ENCODE measurements at regions not wholly inside any gene's neighbourhood (a gene's known extent, or its start where the extent isn't known, plus 50 kb on each side); places are given as distances from the start of the nearest gene placed in this dataset.
A peak's percentile ranks its signal among the peaks of the same experiment; 100 is the strongest.

DNA sequence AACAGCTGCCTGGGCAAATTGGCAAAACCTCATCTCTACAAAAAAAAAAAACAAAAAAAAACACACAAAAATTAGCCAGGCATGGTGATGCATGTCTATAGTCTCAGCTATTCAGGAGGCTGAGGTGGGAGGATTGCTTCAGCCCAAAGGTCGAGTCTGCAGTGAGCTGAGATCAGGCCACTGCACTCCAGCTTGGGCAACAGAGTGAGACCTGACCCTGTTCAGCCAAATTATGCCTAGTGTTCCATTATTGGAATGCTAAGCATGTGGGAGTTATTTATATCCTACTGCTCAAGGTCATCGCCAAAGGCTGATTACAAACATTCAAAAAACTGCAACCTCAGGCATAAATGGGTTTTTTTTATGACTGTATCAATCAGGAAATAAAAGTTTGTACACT lies 1251.0 kb upstream of the PCDH9 start:
- DNase-seq (ENCODE audit: low spot score), result no peak

DNA sequence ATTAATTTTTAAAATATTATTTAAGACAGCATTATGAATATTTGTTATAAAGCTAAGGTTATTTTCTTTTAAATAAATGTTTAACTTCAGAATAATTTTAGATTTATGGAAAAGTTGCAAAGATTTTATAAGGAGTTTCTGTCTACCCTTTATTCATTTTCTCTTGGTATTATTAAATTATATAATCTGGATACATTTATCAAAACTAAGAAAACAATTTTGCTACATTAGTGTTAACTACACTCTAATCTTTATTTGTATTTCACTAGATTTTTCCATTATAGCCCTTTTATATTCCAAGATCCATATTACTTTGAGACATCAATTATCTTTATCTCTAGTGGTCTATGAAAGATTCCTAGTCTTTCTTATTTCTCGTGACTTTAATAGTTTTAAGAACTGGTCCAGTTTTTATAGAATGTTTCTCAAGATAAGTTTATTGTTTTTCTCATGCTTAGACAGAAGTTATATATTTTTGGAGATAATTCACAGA lies 1243.7 kb upstream of the PCDH9 start:
- DNase-seq (ENCODE audit: low spot score), result no peak

DNA sequence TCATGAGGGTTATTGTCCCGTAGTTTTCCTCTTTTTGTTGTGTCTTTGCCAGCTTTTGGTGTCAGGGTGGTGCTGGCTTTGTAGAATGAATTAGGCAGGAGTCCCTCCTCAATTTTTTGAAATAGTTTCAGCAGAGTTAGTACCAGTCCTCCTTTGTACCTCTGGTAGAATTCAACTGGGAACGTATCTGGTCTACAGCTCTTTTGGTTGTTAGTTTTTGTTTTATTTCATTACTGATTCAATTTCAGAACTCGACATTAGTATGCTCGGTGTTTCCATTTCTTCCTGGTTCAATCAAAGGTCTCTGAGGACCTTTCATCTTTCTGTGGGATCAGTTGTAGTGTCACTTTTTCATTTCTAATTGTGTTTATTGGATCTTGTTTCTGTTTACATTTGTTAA lies 1237.0 kb upstream of the PCDH9 start:
- no peak for DNase-seq (ENCODE audit: low spot score)

DNA sequence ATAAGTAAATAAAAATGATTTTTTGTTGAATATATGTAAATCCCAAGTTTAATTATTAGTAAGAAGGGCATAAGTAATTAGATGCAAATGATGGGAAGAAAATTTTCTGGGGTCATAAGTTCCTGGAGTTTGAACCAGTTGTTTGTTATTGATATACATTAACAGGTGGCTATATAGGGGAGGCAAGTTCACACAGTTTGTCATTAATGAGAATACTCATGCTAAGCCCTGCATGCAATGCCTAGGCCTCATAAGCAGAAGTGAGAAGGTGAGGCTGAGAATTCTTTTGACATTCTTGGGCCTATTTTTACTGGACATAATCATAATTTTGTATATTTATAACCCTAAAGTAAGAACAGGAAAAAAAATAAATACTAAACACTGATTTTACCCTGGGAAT lies 1210.7 kb upstream of the PCDH9 start:
- DNase-seq (ENCODE audit: low spot score), result no peak

DNA sequence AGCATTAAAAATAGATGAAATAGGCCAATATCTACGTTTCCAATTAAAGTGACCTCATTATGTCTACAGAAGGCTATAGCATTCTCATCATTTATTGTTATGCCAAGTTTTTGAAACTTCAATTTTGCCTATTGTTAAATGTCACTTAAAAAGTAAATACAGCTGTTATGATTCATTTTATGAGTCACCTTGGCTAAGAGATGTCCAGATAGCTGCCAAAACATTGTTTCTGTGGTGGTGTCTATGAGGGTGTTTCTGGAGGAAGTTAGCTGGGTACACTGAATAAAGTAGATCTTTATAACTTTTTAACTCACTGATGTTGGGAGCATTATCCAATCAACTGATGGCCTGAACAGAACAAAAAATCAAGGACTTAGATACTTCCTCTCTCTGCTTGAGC lies 1209.7 kb upstream of the PCDH9 start:
- DNase-seq (ENCODE audit: low spot score), result no peak

DNA sequence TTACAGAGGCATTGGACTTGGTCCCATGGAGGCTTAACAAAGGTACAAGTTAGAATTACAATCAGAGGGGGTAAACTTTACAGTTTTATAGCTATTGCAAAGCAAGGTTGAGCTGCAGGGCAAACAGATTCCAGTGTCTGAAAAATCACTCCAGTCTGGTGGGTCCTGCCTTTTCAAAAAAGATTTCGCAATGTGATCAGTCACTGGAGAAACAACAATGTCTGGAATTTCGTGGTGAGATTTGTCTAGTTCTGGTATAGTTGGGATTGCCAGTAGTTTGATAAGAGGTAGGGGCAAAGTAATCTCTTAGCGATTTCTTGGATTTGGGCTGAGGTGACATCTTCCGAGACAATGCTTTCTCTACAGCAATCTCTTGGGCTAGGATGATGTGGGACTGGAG lies 1198.2 kb upstream of the PCDH9 start:
- peak; percentile 5 for DNase-seq (ENCODE audit: low spot score)

DNA sequence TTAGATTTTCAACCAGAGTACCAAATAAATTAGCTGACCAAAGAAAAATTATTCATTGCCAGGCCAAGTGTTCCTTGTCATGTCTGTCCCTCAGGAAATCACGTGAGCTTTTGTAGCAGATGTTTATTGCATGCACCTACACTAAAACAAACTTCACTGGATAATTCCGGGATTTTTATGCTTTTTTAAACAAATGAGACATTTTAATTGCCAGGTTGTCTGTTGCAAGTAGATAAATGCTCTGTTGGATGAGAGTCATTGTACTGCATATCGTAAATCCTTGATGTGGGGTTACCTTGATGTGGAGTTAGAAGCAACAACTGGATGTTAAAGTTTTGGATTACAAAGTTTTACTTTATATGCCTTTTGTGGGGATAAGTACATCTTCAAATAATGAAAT lies 1187.7 kb upstream of the PCDH9 start:
- DNase-seq (ENCODE audit: low spot score), result peak; percentile 2

DNA sequence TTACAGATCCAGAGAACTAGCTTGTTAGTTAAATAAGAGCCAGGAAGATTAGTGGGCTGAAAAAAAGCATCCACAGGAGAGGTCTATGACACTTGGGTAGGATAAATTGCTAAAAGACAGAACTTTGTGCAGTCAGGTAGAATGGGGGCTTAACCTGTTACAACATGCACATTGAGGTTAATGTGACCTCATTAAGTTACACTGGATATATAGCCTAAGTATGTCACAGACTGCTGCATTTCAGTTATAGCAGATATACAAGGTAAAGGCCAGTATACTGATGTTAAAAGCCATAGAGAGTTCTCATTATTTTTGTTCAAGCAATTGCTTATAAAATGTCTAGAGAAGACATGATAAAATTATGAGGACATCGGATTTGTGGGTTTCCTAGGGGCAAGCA lies 1179.9 kb upstream of the PCDH9 start:
- no peak for DNase-seq (ENCODE audit: low spot score)

DNA sequence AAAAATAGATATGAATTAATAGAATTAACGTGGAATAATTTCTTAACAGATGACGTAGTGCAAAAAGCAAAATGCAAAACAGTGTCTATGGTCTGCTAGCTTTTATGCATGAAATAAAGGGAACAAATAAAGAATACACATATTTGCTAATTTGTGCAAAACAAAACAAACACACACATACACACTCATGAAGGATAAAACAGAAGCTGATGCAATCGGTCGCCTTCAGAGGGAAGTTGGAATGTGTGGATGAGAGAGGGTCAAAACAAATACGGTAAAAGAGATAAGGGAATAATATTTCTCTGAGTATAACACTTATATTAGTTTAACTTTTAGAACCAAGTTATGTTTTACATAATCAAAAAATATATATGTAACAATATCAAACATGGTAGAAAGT lies 1160.9 kb upstream of the PCDH9 start:
- DNase-seq (ENCODE audit: low spot score), result no peak

DNA sequence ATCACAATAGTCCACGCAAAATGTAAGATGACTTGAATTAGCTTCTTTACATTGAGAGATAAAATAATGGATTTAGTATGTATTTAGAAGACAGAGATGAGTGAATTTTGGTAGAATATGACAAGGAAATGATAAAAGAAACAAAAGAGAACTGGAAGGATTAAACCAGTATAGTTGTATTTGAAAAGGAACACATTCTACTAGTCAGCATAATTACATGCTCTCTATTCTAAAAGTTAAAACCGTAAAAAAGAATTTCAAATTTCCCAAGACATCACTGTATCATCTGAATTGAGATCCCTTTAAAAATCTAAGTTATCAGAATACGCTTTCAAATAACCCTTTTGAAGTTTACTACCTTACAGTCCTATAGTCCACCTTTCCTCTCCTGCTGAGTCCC lies 1156.7 kb upstream of the PCDH9 start:
- no peak for DNase-seq (ENCODE audit: low spot score)

DNA sequence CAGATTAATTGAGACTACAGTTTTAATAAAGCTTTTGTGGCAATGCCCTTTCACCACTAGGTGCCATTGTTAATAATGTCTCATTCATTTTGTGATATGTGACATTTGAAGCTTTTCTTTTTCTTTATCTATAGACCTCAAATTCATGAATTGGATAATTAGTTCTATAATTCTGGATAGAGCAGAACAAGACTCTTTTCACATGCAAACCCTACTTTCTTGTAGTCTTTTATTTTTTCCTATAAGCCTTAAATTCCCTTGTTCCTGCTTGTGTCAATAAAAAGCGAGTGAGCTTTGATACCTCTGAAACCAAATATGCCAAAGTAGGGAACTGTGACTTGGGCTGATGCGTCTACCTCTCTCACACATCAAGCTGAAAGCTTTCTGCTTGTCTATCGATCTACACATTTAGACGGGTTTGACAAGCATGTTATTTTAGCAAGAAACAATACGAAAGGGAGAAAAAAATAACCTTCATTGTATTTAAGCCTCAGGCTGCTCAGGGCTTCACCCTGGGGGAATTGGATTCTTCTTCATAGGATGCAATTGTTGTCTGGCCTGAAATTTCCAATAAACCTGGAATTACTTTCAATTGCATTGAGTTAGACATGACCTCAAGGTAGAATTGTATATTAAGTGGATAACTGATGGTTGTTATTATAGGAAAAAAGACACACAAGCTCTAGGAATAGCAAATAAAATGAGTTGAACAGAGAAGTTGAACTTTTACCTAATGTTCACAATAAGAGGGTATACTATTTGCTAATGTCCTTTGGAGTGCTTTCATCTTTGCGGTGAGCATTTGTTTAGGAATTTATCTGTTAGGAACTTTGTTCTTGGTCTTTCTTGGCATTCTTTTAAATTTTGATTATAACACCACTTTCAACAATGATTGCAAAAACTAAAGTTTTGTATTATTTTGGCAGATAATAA lies 1150.2 kb upstream of the PCDH9 start:
- no peak for DNase-seq (ENCODE audit: low spot score)

DNA sequence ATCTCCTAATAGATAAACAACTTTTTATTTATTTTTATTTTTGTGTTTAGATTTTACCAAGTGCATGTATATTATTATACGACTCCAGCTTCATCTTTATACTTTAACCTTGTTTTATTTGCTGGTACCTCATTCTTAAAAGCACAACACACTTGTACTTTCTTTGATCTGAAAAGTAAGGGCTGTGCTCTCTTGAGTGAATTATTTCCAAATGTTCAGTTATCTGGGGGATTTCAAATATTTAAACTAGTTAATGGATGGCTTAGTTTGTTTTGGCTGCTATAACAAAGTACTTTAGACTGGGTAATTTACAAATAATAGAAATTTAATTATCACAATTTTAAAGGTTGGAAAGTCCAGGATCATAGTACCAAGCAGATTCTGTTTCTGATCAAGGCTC lies 1148.2 kb upstream of the PCDH9 start:
- DNase-seq (ENCODE audit: low spot score), result no peak

DNA sequence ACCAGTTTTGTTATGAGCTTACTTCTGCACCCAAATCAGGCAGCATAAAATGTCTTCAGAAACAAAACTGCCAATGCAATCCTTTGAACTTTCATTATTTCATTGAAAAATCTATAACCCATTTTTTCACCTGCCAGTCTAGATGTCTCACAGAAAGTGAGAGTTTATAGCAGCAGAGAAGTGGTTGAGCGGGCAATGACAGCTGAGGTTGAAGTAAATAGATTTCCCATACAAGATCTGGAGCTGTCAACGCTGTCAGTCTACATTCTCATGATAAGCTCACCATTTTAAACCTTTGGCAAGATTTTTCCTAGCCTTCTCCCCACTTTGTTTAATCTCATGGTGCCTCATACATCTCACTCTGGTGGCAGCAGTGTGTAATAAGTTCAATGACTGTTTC lies 1144.9 kb upstream of the PCDH9 start:
- DNase-seq (ENCODE audit: low spot score), result no peak

DNA sequence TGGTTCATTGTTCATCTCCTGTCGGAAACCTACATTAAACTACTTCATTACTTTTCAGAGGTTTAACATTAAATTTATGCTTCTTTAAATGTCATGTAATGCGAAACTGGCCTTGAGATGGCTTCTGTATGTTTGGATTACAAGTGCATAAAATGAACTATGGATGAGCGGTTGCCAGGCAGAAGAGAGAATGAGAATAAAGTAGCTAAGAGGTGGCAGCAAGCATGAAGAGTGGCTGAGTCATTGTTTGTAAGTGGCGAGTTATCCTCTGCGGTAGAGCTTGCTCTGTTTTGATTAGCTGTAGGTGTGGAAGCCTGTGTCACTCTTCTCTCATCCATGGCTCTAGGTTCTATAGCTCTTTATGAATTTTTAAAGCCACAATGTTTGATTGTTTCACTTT lies 1139.6 kb upstream of the PCDH9 start:
- DNase-seq (ENCODE audit: low spot score), result peak; percentile 8

DNA sequence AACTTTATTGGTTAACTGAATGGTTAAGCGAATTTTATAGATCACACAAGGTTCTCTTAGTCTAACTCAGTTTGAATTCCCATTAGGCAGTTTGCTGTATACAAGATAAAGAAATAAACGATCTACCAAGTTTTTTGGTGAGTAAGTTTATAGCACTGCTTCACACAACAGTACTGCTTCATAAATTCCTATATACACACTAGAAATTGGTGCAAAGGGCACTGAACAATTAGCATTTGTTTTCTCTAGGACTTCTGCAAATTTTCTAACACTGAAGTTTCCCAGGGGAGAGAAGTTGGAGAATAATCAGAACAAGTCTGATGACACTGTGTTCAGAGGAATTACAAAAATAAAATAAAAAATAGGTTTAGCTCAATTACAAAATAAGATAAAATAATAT lies 1138.8 kb upstream of the PCDH9 start:
- DNase-seq (ENCODE audit: low spot score), result no peak

DNA sequence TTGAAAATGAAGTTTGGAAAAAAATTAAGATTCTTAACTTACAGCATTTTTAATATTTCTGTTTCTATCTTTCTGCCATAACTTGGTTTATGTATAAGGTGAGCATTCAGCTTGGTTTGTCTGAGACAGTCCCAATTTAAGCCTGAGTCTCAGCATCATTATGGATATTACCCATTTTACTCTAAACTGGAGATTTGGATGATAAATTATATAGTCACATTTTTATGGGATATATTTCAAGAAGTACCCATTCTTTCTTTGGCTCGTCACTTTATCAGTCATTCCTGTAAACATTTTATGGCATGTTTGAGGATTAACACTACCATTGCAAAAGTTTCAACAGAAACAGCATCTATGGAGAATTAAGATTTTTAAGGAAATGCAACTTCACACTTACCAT lies 1129.0 kb upstream of the PCDH9 start:
- DNase-seq (ENCODE audit: low spot score), result no peak

DNA sequence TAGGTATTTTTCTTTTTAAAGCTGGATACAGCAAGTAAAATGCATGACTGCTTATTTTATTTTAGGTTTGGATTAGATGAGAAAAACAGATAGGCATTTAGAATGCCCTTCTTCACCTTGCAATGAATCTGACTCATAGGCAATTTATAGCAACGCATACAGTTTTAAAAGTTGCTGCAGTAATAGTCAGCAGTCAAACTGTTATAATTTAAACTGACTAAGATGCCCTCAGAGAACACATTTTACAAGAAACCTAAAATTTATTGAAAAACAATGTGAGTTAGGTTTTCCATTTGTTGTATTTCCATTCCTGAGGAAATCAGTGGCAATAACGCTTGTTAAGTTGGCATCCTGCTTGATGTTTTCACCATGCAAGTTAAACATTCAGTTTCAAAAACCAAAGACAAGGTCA lies 1128.2 kb upstream of the PCDH9 start:
- no peak for DNase-seq (ENCODE audit: low spot score)

DNA sequence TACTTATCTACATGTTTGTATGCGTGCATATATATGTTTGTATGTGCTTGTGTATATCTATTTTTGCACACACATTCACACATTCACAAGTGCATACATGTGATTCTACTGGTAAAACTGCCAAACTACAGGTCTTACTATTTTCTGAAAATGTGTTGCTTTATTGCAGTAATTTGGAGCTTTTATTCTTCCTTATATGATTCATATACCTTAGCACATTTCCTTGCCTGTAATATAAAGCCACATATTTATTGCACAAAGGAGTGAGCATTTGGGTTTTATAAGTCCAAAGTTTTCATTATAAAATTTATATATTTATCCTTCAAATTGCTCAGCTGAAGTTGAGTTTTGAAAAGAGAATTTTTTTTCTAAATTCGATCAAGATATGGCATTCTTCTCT lies 1120.4 kb upstream of the PCDH9 start:
- DNase-seq (ENCODE audit: low spot score), result no peak

DNA sequence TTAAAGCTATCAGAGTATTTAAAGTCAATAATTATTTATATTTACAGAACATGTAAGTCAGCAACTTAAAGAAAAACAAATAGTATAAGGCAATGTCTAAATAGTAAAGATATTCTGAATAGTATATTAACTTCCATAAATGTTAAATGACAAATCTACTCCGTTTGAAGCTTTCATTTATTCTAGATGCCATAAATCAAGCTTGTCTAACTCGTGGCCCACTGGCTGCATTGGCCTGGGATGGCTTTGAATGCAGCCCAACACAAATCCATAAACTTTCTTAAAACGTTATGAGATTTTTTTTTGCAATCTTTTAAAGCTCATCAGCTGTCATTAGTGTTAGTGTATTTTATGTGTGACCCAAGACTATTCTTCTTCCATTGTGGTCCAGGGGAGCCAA lies 1117.1 kb upstream of the PCDH9 start:
- DNase-seq (ENCODE audit: low spot score), result no peak

DNA sequence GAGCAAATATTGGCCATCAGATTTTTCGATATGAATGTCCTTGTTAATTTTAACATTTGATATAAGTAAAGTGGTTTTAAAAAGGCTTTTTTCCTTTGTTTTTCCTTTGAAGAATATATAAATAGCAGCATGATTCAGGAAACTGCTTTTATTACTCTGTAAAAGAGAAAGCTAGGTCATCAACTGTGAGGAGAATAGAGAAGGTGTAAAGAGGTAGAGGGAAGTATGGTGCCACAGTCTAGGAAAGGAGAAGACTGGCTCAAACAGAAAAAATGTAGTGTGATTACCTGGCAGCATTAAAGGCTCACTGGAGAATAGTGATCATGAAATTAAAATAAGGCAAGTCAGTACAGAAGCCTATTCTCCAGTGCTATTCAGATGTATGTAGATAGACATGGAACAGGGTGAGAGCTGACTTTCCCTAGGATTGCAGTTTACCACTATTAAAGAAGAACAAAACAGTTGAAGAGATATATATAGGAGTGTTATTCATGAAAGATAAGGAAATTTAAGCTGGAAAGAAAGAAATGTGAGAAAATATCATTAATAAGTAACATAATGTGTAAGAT lies 1115.9 kb upstream of the PCDH9 start:
- no peak for DNase-seq (ENCODE audit: low spot score)

DNA sequence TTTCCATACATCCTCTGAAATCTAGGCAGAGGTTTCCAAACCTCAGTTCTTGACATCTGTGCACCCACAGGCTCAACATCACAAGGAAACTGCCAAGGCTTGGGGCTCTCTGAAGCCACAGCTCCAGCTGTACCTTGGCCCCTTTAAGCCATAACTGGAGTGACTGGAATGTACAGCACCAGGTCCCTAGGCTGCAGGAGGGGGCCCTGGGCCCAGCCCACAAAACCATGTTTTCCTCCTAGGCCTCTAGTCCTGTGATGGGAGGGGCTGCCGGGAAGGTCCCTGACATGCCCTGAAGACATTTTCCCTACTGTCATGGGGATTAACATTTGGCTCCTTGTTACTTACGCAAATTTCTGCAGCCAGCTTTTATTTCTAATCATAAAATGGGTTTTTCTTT lies 1093.0 kb upstream of the PCDH9 start:
- DNase-seq (ENCODE audit: low spot score), result no peak

DNA sequence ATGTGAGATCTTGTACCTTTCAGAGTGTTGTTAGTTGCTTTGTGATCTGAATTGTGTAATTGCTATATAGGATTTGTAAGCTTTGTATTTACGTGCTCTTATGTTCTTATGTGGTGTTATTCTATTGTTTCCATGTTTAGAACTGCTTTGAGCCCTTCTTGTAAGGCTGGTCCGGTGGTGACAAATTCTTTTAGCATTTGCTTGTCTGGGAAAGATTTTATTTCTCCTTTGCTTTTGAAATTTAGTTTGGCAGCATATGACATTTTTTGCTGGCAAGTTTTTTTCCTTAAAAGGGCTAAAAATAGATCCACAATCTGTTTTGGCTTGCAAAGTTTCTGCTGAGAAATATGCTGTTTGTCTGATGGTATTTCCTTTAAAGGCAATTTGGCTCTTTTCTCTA lies 1089.2 kb upstream of the PCDH9 start:
- no peak for DNase-seq (ENCODE audit: low spot score)

DNA sequence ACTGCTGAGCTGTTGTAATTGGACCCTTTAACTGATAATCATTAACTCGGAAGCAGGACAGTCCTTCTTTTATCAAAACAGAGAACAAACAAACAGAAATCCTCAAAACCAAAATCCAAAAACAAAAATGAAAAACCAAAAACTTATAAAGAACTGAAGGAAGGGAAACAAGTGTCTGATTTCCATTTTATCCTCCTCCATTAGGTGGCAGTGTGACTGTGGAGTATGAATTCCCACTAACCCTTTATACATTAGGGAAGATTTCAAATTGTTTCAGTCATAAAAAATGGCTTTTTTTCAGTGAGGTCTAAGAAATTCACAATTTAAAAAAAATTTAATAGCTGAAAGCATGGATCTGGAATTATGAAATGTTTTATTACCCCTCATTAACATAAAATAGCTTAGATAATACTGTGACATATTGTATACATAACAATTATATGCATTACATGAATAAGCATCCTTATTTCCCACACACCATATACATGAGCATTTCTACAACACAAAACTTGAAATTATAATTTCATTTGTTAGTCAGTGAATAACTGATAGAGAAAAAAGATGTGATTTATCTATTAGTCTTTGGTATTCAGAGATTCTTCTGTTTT lies 1074.3 kb upstream of the PCDH9 start:
- DNase-seq (ENCODE audit: low spot score), result peak; percentile 15
